ENCODE measurements at regions not wholly inside any gene's neighbourhood (a gene's known extent, or its start where the extent isn't known, plus 50 kb on each side); places are given as distances from the start of the nearest gene placed in this dataset.

DNA sequence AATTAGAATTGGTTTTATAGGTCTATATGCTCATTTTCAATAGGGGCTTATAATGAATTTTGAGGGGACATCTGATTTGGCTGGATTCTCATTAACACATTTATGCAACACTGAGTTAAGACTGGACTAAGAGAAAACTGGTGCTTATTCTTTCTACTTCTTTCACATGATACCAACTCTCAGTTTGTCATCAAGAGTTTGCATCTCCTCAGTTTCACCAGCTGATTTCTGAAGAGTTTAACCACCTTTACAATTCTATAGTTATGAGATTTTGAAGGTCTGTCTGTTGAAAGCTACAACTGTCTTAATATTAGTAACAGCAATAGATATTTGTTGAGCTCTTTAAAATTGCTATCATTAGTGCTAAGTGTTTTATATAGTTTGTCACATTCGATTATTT lies 867.0 kb upstream of the SORCS1 start:
- H3K4me3 ChIP-seq (ENCODE audit: low read depth, low read length): no peak overlapping the region
- TF ChIP-seq, protein P1, sequence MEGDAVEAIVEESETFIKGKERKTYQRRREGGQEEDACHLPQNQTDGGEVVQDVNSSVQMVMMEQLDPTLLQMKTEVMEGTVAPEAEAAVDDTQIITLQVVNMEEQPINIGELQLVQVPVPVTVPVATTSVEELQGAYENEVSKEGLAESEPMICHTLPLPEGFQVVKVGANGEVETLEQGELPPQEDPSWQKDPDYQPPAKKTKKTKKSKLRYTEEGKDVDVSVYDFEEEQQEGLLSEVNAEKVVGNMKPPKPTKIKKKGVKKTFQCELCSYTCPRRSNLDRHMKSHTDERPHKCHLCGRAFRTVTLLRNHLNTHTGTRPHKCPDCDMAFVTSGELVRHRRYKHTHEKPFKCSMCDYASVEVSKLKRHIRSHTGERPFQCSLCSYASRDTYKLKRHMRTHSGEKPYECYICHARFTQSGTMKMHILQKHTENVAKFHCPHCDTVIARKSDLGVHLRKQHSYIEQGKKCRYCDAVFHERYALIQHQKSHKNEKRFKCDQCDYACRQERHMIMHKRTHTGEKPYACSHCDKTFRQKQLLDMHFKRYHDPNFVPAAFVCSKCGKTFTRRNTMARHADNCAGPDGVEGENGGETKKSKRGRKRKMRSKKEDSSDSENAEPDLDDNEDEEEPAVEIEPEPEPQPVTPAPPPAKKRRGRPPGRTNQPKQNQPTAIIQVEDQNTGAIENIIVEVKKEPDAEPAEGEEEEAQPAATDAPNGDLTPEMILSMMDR (IDR thresholded peaks at IDR 0.05; ENCODE audit: insufficient read depth, low read depth, low read length): no peak
- DNase-seq (ENCODE audit: low read depth): no peak

DNA sequence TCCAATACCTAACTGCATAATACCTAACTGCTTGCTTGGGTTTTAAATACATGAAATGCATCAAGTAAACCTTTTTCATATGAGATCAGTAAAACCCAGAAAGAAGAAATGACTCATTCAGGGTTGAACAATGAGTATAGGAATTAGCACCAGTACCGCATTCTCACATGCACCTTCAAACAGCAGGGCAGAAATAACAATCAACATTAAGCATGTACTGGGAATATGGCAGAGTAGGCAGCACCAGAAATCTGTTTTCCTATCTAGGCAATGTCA lies 850.3 kb upstream of the SORCS1 start:
- TF ChIP-seq, protein P1 (IDR thresholded peaks at IDR 0.05; ENCODE audit: insufficient read depth, low read depth, low read length): no peak
- no peak overlapping the region for H3K4me3 ChIP-seq (ENCODE audit: low read depth, low read length)
- DNase-seq (ENCODE audit: low read depth): no peak

DNA sequence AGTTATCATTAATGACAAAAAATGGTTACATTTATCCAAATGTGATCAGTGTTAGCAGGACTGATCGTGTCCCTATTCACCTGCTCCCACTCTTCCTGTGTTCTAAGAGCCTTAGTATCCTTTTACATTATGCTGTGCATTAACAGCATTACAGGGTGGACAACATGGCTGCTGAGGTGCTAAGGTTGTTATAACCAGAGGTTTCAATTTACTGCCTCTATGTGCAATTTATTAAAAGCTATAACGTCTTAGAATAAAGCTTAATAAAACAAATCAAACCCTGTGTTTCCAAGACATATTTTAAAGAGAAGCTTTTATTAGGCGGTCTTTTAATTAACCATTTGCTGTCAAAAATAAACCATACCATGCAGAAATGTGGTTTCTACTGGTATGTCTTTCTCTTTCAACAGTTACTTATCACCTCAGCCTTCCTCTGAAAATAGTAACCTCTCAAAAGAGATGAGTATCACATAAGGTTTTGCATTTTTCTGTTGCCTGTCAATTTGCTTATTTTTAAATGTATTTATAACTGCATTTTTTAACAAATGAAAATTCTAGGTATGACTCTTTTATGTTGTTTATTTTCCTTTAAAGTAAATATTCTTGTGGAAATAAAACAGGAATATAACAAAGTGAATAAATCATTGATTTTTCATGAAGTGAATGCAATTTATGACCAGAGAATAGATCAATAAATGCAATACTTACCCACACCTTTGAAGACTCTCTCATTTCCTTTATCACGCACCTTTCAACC lies 849.8 kb upstream of the SORCS1 start:
- TF ChIP-seq, protein P1 (IDR thresholded peaks at IDR 0.05; ENCODE audit: insufficient read depth, low read depth, low read length): no peak
- no peak overlapping the region for H3K4me3 ChIP-seq (ENCODE audit: low read depth, low read length)
- DNase-seq (ENCODE audit: low read depth): no peak

DNA sequence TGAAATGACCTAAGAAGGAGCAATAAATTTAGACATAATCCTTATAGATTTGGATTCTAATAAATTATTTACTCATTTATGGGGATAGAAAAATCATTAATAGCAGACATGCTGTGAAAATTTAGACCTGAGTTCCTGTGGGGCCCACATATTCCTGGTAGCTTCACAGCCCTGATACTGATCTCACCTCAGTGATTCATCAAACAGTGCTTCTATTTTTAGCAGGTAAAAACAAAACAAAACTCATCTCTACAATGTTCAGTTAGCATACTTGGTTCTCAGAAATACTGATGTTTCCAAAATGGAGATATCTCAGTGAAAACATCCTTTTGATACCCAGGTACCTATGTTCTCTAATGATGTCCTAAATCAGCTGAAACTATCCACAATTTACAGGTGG lies 841.1 kb upstream of the SORCS1 start:
- no peak for DNase-seq (ENCODE audit: low read depth)
- TF ChIP-seq, protein P1 (IDR thresholded peaks at IDR 0.05; ENCODE audit: insufficient read depth, low read depth, low read length): no peak

DNA sequence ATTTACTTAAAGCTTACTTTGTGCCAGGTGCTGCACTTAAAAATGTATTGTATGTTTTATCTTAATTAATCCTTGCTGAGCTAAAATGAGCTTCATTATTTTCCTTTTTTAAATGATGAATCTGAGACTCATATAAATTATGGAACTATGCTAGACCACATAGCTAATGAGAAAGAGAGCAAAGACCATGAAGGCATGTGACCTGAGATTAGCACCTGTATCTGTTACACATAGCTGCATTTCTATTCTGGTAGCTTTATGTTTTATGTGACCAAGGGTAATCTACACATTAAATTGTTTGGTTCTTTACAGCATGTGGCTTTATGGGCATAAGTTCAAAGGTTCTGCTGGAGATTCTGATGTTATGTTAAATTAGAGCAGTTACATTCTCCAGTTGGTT lies 839.1 kb upstream of the SORCS1 start:
- DNase-seq (ENCODE audit: low read depth): no peak
- H3K4me3 ChIP-seq (ENCODE audit: low read depth, low read length): no peak overlapping the region
- TF ChIP-seq, protein P1 (IDR thresholded peaks at IDR 0.05; ENCODE audit: insufficient read depth, low read depth, low read length): no peak

More for the DNA sequence above, 841.1 kb upstream of the SORCS1 start:
- H3K4me3 ChIP-seq (ENCODE audit: low read depth, low read length): no peak overlapping the region

DNA sequence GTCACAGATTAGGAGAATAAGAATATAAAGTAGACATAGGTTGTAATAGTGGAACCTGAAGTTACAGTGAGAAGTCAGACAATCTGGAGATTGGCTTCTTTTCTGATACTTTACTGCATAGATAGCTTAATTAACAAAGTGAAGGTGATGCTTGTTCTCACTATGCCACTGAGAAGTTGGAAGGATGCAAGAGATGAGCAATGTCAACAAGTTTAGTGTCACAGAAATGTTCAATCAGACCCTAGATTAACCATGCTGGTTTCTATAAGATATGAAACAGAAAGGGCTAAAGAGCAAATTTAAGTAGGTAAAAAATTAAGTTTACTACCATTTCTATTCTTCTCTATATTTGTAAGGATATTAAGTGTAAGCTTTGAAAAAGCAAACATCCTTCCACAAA lies 838.6 kb upstream of the SORCS1 start:
- DNase-seq (ENCODE audit: low read depth): no peak
- TF ChIP-seq, protein P1 (IDR thresholded peaks at IDR 0.05; ENCODE audit: insufficient read depth, low read depth, low read length): no peak
- H3K4me3 ChIP-seq (ENCODE audit: low read depth, low read length): no peak overlapping the region

DNA sequence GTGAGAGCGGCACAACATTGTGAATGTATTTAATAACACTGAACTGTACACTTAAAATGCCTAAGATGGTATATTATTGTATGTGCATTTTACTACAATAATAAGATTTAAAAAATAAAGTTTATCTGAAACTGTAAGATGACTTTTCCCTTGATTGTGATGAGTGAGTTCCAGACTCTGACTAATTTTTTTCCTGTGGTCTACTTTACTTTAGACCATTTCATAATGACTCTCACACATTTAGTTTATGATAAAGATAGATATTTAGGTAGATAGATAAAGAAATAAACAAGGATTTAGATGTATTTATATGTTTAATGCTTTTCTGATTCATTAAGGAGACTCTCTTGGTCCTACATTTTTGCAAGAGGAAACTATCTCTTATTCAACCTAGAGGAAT lies 835.9 kb upstream of the SORCS1 start:
- TF ChIP-seq, protein P1 (IDR thresholded peaks at IDR 0.05; ENCODE audit: insufficient read depth, low read depth, low read length): no peak
- DNase-seq (ENCODE audit: low read depth): no peak
- no peak overlapping the region for H3K4me3 ChIP-seq (ENCODE audit: low read depth, low read length)

Measured in fibroblast of villous mesenchyme (primary cell).